ENCODE measurements at regions not wholly inside any gene's neighbourhood (a gene's known extent, or its start where the extent isn't known, plus 50 kb on each side); places are given as distances from the start of the nearest gene placed in this dataset.
"Not testable (repeated sequence)": the region's sequence is repeated elsewhere in the genome, so short reads cannot be mapped to it uniquely, and the experiment has no call there.

DNA sequence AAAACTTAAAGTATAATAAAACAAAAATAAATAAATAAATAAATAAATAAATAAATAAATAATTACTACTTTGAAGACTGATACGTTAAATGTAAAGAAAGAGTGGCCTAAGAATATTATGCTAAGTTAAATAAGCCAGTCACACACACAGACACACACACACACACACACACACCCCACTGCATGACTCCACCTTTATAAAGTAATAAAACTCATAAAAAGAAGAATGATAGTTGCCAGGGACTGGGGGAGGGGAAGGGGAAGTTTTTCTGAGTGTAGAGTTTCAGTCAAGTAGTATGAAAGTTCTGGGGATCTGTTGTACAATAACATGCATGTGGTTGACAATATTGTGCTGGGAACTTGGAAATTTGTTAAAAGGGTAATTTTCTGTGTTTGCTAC, 1237.5 kb upstream of the GYPC start:
- Mint-ChIP-seq H3K4me3 (no peak overlapping the region), H3K27ac (no peak overlapping the region), H3K9me3 (ENCODE audit: low read depth) (no peaks in the 10 kb centered on the region), H3K36me3 (no peaks in the 10 kb centered on the region), H3K27me3 (no peaks in the 10 kb centered on the region), H3K4me1 (ENCODE audit: low read depth) (no peaks in the 10 kb centered on the region)

DNA sequence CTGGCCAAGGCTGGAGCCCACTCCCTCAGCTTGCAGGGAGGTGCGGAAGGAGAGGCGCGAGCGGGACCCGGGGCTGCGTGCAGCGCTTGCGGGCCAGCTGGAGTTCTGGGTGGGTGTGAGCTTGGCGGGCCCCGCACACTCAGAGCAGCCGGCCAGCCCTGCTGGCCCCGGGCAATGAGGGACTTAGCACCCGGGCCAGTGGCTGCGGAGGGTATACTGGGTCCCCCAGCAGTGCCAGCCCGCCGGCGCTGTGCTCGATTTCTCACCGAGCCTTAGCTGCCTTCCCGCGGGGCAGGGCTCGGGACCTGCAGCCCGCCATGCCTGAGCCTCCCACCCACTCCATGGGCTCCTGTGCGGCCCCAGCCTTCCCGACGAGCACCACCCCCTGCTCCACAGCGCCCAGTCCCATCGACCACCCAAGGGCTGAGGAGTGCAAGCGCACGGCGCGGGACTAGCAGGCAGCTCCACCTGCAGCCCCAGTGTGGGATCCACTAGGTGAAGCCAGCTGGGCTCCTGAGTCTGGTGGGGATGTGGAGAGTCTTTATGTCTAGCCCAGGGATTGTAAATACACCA, 1233.7 kb upstream of the GYPC start:
- H3K4me3 Mint-ChIP-seq; H3K27me3 Mint-ChIP-seq; H3K27ac Mint-ChIP-seq; H3K9me3 Mint-ChIP-seq (ENCODE audit: low read depth); H3K36me3 Mint-ChIP-seq; H3K4me1 Mint-ChIP-seq (ENCODE audit: low read depth): not testable (repeated sequence)

DNA sequence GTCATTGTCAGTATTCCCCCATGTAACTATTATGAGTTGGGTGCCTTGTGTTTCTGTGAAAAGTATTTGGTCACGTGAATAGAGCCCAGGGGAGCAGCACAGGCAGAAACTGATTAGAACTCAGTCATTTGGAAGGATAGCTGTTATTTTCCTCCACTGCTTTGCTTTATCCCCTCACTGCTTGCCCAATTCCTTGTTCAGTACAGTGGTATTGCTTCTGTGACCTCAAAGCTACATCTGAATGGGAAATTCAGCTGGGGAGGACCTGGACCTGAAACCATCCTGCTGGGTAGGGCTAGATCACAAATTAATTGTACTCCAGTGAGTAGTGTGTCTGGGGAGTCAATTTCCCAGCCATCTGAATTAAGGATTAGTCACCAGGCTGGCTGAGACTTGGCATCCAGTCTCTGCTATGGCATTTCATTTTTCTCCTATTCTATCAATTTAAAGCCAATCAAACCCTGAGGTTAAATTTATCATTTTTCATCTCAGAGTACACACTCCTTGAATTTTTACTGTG, 1231.6 kb upstream of the GYPC start:
- no peaks in the 10 kb centered on the region for H3K4me1 Mint-ChIP-seq (ENCODE audit: low read depth)
- no peaks in the 10 kb centered on the region for H3K27me3 Mint-ChIP-seq
- H3K27ac Mint-ChIP-seq, result no peak overlapping the region
- H3K9me3 Mint-ChIP-seq (ENCODE audit: low read depth), result peaks cover 6% of the 10 kb centered on the region
- no peaks in the 10 kb centered on the region for H3K36me3 Mint-ChIP-seq
- no peak overlapping the region for H3K4me3 Mint-ChIP-seq

DNA sequence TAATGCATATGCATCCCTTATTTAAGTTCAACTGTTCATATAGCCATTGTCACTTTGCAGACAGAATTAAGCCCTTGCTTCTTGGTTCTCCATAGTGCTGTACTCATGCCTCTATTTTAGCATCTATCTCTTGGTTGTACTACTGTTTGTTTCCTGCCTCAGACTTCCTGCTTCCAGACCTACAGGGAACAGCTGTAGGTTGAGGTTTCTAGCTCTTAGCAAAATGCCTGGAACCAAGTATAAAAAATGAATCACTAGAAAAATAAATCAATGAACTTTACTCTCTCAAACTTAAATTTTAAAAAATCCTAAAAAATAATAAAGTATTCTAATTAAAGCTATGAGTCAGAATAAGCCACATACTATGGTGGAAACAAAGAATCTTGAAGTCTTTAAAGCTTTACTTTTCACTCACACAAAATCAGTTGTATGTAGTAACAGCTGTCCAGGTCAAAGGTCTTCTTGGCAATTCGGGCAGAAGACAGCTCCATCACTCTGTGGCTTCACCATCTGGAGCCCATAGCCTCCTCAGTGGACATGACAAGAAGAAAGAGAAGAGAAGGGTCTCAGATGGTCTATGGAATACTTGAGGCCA, 1228.1 kb upstream of the GYPC start:
- Mint-ChIP-seq H3K4me3 (no peak overlapping the region), H3K27me3 (no peaks in the 10 kb centered on the region), H3K27ac (no peak overlapping the region), H3K4me1 (ENCODE audit: low read depth) (no peaks in the 10 kb centered on the region), H3K36me3 (no peaks in the 10 kb centered on the region), H3K9me3 (ENCODE audit: low read depth) (peaks cover 10% of the 10 kb centered on the region)

DNA sequence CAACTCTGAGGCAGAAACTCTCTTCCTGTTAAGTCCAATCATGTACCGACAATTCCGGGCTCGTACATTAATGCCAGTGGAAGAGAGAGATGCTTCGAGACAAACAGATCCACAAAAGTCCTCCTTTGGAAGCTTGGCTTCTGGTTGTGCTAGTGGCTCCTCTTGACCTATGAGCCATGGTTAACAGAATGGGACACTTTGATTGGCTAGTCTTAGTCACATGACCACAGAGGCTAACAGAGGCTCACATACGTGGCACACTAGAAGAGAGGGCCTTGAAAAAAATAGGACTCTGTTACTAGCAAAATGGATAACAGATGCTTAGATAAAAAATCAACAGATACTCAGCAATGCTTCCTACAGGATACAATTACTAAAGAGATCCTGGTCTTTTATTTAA, 1211.9 kb upstream of the GYPC start:
- Mint-ChIP-seq H3K27me3 (no peaks in the 10 kb centered on the region), H3K4me3 (no peak overlapping the region), H3K4me1 (ENCODE audit: low read depth) (no peaks in the 10 kb centered on the region), H3K9me3 (ENCODE audit: low read depth) (peaks cover 6% of the 10 kb centered on the region), H3K36me3 (no peaks in the 10 kb centered on the region), H3K27ac (no peak overlapping the region)

DNA sequence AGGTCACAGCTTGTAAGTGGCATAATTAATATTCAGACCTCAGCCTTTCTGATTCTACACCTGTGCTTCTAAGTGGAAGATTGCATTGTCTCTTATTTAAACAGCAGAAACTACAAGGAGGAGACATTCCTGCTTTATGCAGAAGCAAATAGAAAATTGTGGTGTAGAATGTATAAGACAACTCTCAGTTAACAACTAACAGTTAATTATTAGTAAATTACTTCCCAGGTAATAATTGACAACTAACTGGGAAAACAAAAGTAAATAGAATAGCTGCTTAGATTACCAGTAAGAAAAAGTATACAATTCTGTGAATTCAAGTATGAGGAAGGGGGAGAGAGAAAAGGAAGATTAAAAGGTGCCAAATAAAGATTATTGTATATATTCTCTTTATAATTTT, 1210.5 kb upstream of the GYPC start:
- Mint-ChIP-seq H3K4me1 (ENCODE audit: low read depth) (no peaks in the 10 kb centered on the region), H3K27ac (no peak overlapping the region), H3K27me3 (no peaks in the 10 kb centered on the region), H3K4me3 (no peak overlapping the region), H3K36me3 (no peaks in the 10 kb centered on the region), H3K9me3 (ENCODE audit: low read depth) (peaks cover 6% of the 10 kb centered on the region)

DNA sequence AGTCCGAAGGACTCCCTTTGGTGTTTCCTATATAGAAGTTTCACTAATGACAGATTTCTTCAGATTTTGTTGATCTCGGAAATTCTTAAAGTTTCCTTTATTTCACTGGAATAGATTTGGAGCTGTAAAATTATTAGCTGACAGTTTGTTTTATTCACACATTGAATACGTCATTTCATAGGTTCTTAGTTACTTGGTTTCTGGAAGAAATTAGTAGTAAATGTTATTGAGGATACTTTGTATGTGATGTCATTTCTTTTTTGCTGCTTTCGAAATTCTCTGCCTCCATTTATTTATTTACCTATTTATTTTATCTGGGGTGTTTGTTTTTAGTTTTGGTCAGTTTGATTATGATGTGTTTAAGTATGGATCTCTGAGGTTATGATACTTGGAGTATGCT, 1205.9 kb upstream of the GYPC start:
- H3K27ac Mint-ChIP-seq, result no peak overlapping the region
- no peaks in the 10 kb centered on the region for H3K36me3 Mint-ChIP-seq
- no peaks in the 10 kb centered on the region for H3K4me1 Mint-ChIP-seq (ENCODE audit: low read depth)
- no peaks in the 10 kb centered on the region for H3K27me3 Mint-ChIP-seq
- H3K4me3 Mint-ChIP-seq, result no peak overlapping the region
- H3K9me3 Mint-ChIP-seq (ENCODE audit: low read depth), result no peaks in the 10 kb centered on the region

DNA sequence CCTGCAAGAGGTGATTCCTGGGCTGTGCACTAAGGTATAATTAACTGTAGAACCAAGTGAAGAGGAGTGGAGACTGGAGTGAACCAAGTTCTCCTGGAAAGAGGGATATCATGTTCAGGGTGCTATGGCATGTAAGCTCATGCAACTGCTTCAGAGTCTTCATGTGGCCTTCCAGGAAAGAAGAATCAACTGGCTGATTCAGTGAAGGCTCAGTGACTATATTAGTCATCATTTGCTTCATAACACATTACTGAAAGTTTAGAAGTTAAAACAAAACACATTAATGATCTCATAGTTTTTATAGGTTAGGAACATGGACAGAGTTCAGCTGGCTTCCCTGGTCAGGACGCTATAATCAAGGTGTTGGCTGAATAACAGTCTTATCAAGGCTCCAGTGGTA, 1200.8 kb upstream of the GYPC start:
- Mint-ChIP-seq H3K36me3 (no peaks in the 10 kb centered on the region), H3K27ac (no peak overlapping the region), H3K4me1 (ENCODE audit: low read depth) (no peaks in the 10 kb centered on the region), H3K9me3 (ENCODE audit: low read depth) (no peaks in the 10 kb centered on the region), H3K27me3 (no peaks in the 10 kb centered on the region), H3K4me3 (no peak overlapping the region)

DNA sequence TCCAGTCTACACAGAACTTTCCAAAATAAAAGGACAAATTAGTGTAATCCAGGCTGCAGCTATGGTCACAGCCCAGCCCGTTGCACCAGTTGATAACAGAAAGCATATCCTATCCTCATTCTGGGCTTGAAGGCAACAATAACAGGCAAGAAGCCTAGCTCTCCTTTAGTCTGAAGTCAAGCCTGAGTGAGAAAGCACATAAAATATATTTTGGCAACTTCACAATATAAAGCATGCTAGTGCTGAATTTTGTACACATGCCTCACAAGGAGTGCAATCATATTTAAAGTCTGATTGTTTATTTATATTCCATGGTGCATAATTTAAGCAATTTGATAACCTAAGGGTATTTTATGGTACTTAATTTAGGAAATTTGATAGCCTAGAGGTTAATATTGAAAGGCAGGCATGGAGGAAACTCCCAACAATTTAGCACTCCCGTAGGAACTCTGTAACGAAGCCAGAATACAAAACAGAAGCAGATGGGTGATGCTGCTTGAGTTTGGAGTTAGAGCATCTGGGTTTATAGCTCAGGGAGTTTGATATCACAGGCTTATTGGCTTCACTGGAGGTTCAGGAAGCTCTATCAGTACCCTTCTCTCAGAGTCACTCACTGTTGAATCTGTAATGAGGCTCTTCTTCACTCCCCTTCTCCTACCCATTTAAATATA, 1199.1 kb upstream of the GYPC start:
- Mint-ChIP-seq H3K27me3 (no peaks in the 10 kb centered on the region), H3K36me3 (no peaks in the 10 kb centered on the region), H3K9me3 (ENCODE audit: low read depth) (peaks cover 9% of the 10 kb centered on the region), H3K4me3 (no peak overlapping the region), H3K4me1 (ENCODE audit: low read depth) (no peaks in the 10 kb centered on the region), H3K27ac (no peak overlapping the region)

DNA sequence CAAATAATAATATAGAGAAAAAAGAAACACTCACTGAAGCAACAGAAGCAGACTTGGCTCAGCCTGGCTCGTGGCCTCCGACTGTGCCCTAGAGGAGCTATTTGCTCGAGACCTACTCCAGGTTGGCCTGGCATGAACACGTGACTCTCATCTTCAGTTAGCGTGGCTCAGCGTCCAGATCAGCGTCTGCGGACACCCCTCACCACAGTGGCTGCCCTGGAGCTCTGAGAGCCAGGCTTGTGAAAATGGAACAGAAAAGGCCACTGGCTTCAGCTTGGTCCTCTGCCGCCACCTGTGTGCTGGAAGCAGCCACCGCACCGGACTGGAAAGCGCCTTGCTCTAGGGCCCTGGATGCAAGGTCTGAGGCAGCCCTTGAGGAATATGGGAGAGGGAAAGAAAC, 1184.0 kb upstream of the GYPC start:
- Mint-ChIP-seq H3K9me3 (ENCODE audit: low read depth) (peaks cover 10% of the 10 kb centered on the region), H3K4me3 (no peak overlapping the region), H3K36me3 (no peaks in the 10 kb centered on the region), H3K27ac (no peak overlapping the region), H3K4me1 (ENCODE audit: low read depth) (no peaks in the 10 kb centered on the region), H3K27me3 (no peaks in the 10 kb centered on the region)

DNA sequence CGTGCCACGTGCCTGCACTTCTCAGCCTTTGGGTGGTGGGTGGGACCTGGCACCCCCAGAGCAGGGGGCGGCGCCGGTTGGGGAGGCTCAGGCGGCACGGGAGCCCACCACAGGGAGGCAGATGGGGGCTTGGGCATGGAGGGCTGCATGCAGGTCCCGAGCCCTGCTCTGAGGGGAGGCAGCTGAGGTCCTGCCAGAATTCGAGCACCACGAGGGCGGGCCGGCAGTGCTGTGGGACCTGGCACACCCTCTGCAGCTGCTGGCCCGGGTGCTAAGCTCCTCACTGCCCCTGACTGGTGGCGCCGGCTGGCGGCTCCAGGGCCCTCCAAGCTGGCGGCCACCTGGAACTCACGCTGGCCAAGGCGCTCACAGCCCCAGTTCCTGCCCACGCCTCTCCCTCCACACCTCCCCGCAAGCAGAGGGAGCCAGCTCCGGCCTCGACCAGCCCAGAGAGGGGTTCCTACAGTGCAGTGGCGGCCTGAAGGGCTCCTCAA, 1176.8 kb upstream of the GYPC start:
- no peak overlapping the region for H3K27ac Mint-ChIP-seq
- H3K4me1 Mint-ChIP-seq (ENCODE audit: low read depth), result no peaks in the 10 kb centered on the region
- no peak overlapping the region for H3K4me3 Mint-ChIP-seq
- peaks cover 21% of the 10 kb centered on the region for H3K9me3 Mint-ChIP-seq (ENCODE audit: low read depth)
- no peaks in the 10 kb centered on the region for H3K36me3 Mint-ChIP-seq
- no peaks in the 10 kb centered on the region for H3K27me3 Mint-ChIP-seq

DNA sequence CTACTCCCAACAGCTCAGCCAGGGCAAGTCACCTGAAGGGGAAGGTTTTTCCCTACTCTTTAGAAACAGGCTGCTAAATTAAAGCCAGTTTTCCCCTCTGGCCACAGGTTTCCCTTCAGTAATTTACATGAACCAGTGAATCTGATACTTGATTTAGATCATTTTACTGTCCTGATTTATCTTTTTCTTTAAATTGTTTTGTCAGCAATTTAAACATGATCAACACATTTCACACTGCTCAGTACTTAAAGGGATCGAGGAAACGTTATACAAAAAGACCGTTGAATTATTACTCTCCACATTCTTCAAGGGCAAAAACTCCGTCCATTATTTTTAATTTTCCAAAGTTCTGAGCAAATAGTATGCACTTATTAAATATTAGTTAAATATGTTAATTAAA, 1165.7 kb upstream of the GYPC start:
- H3K27me3 Mint-ChIP-seq, result no peaks in the 10 kb centered on the region
- no peak overlapping the region for H3K4me3 Mint-ChIP-seq
- no peak overlapping the region for H3K27ac Mint-ChIP-seq
- H3K9me3 Mint-ChIP-seq (ENCODE audit: low read depth), result peaks cover 10% of the 10 kb centered on the region
- no peaks in the 10 kb centered on the region for H3K36me3 Mint-ChIP-seq
- no peaks in the 10 kb centered on the region for H3K4me1 Mint-ChIP-seq (ENCODE audit: low read depth)

DNA sequence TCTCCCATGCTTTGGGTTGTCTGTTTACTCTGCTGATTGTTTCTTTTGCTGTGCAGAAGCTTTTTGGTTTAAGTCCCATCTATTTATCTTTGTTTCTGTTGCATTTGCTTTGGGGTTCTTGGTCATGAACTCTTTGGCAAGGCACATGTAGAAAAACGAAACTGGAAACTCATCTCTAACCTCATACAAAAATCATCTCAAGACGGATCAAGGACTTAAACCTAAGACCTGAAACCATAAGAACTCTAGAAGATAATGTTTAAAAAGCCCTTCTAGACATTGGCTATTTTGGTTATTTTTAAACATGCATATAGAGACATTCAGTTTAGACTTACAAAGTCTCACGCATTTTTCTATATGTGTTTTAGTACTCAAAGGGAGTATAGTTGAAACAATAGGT, 1164.3 kb upstream of the GYPC start:
- H3K4me1 Mint-ChIP-seq (ENCODE audit: low read depth), result no peaks in the 10 kb centered on the region
- H3K27ac Mint-ChIP-seq, result no peak overlapping the region
- H3K9me3 Mint-ChIP-seq (ENCODE audit: low read depth), result peaks cover 10% of the 10 kb centered on the region
- no peak overlapping the region for H3K4me3 Mint-ChIP-seq
- H3K36me3 Mint-ChIP-seq, result no peaks in the 10 kb centered on the region
- H3K27me3 Mint-ChIP-seq, result no peaks in the 10 kb centered on the region

DNA sequence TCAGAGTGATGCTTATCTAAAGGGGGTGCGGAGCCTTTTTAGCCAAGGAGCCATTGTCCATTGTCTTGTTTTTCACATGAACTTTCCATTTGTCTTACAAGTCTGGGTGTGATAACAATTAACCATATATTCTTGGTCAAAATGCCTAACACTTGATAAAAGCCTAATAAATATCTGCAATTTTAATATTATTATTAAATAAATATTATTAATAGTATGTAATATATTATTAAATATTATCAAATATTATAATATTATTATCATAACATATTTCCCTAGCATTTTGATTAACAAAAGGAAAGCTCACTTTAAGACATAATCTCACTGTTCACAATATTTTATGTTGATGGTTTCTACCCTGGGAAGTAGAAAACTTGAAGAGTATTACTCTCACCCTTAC, 1143.6 kb upstream of the GYPC start:
- Mint-ChIP-seq H3K9me3 (ENCODE audit: low read depth) (peaks cover 20% of the 10 kb centered on the region), H3K36me3 (no peaks in the 10 kb centered on the region), H3K4me1 (ENCODE audit: low read depth) (no peaks in the 10 kb centered on the region), H3K27ac (no peak overlapping the region), H3K4me3 (no peak overlapping the region), H3K27me3 (no peaks in the 10 kb centered on the region)

DNA sequence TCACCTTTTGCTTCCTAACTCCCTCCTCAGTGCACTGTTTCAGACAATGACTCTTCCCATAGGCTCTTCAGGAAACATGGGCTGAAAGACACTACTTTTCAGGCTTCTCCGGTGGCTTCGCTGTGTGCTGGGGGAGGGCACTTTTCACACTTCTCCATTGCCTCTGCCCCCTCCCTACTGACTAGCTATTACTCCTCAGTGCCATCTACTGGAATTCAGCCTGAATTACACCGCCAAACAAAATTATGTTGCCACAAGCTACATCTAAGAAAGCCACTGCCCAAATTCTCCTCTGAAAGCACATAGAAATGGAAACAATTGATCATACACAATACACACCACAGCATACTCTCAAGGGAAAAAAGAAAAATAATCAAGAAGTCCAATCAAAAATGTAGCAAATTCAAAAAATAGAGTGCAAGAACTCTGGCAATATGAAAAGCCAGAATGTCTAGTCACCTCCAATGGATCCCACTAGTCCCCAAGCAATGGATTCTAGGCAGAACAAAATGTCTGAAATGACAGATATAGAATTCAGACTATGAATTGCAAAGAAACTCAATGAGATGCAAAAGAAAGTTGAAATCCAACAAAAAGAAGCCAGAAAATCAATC, 1139.4 kb upstream of the GYPC start:
- peaks cover 17% of the 10 kb centered on the region for H3K9me3 Mint-ChIP-seq (ENCODE audit: low read depth)
- H3K36me3 Mint-ChIP-seq, result no peaks in the 10 kb centered on the region
- H3K4me1 Mint-ChIP-seq (ENCODE audit: low read depth), result no peaks in the 10 kb centered on the region
- H3K4me3 Mint-ChIP-seq, result no peak overlapping the region
- no peaks in the 10 kb centered on the region for H3K27me3 Mint-ChIP-seq
- no peak overlapping the region for H3K27ac Mint-ChIP-seq
